Dedifferentiated amniotic fluid mesenchymal stem cell (primary cell): ENCODE measurements at regions not wholly inside any gene's neighbourhood (a gene's known extent, or its start where the extent isn't known, plus 50 kb on each side); places are given as distances from the start of the nearest gene placed in this dataset.

Experiments
- DNase-seq: peaks from one replicate; pipeline ENCODE4 v3.0.0-alpha.2; 2016; ENCODE audit errors: extremely low spot score

- no peak for DNase-seq
Measured at GRCh38 chr3:168157099-168157700, 61.5 kb upstream of the GOLIM4 start.

GRCh38 chr3:168156479-168156878 is 60.8 kb upstream of the GOLIM4 start:
- no peak for DNase-seq

- DNase-seq, result no peak
Measured at GRCh38 chr3:168155303-168155702, 59.6 kb upstream of the GOLIM4 start.

- no peak for DNase-seq
Measured at GRCh38 chr3:168154089-168154488, 58.4 kb upstream of the GOLIM4 start.

GRCh38 chr3:168152149-168152548 is 56.4 kb upstream of the GOLIM4 start:
- no peak for DNase-seq
